HG03571 (cell line): ENCODE measurements at regions not wholly inside any gene's neighbourhood (a gene's known extent, or its start where the extent isn't known, plus 50 kb on each side); places are given as distances from the start of the nearest gene placed in this dataset.
"Not testable (repeated sequence)": the region's sequence is repeated elsewhere in the genome, so short reads cannot be mapped to it uniquely, and the experiment has no call there.

Source experiments
- ATAC-seq: cut with Tn5 transposase; IDR thresholded peaks from one replicate; pipeline ENCODE4 v1.9.1; 2021; ENCODE audit not compliant: unreplicated experiment

- no peak for ATAC-seq
Measured at GRCh38 chr5:29148073-29148472, 2045.4 kb upstream of the CDH6 start.

- no peak for ATAC-seq
Measured at GRCh38 chr5:29143266-29143665, 2050.2 kb upstream of the CDH6 start.

GRCh38 chr5:29134418-29134817, 2059.1 kb upstream of the CDH6 start:
- no peak for ATAC-seq

GRCh38 chr5:29131285-29131684, 2062.2 kb upstream of the CDH6 start:
- no peak for ATAC-seq

- no peak for ATAC-seq
Measured at GRCh38 chr5:29130786-29131185, 2062.7 kb upstream of the CDH6 start.

- ATAC-seq = not testable (repeated sequence)
Measured at GRCh38 chr5:29127524-29128156, 2065.8 kb upstream of the CDH6 start.

- ATAC-seq = not testable (repeated sequence)
Measured at GRCh38 chr5:29126462-29126861, 2067.0 kb upstream of the CDH6 start.

- no peak for ATAC-seq
Measured at GRCh38 chr5:29122306-29122705, 2071.2 kb upstream of the CDH6 start.

- ATAC-seq = no peak
Measured at GRCh38 chr5:29114331-29114768, 2076.0 kb upstream of the CDH9 start.

- no peak for ATAC-seq
Measured at GRCh38 chr5:29113516-29113915, 2075.1 kb upstream of the CDH9 start.

- no peak for ATAC-seq
Measured at GRCh38 chr5:29099585-29099984, 2061.2 kb upstream of the CDH9 start.

- ATAC-seq = no peak
Measured at GRCh38 chr5:29089591-29090130, 2051.3 kb upstream of the CDH9 start.

GRCh38 chr5:29085142-29085541, 2046.8 kb upstream of the CDH9 start:
- ATAC-seq = no peak

GRCh38 chr5:29079771-29080170, 2041.4 kb upstream of the CDH9 start:
- no peak for ATAC-seq

GRCh38 chr5:29077451-29077850, 2039.1 kb upstream of the CDH9 start:
- ATAC-seq = no peak

GRCh38 chr5:29069104-29069402, 2030.7 kb upstream of the CDH9 start:
- no peak for ATAC-seq

GRCh38 chr5:29061381-29061780, 2023.0 kb upstream of the CDH9 start:
- ATAC-seq = no peak

GRCh38 chr5:29054694-29055093, 2016.3 kb upstream of the CDH9 start:
- no peak for ATAC-seq

- ATAC-seq = no peak
Measured at GRCh38 chr5:29054282-29054681, 2015.9 kb upstream of the CDH9 start.

GRCh38 chr5:29051509-29051908, 2013.1 kb upstream of the CDH9 start:
- ATAC-seq = no peak

- no peak for ATAC-seq
Measured at GRCh38 chr5:29042152-29042551, 2003.8 kb upstream of the CDH9 start.

- no peak for ATAC-seq
Measured at GRCh38 chr5:29040404-29040803, 2002.0 kb upstream of the CDH9 start.

GRCh38 chr5:29039994-29040393, 2001.6 kb upstream of the CDH9 start:
- no peak for ATAC-seq
